ENCODE measurements at regions not wholly inside any gene's neighbourhood (a gene's known extent, or its start where the extent isn't known, plus 50 kb on each side); places are given as distances from the start of the nearest gene placed in this dataset.

GRCh38 chr4:84110040-84110439 is 389.1 kb downstream of the NKX6-1 start:
- no peak for TF ChIP-seq BRD4 (IDR thresholded peaks at IDR 0.05)
- no peak for TF ChIP-seq ZBTB49 (CRISPR knock-in tag; IDR thresholded peaks at IDR 0.05; ENCODE audit: borderline replicate concordance)
- TF ChIP-seq RAD21 (CRISPR knock-in tag; conservative IDR thresholded peaks at IDR 0.05 in 1 of 2, IDR thresholded peaks at IDR 0.05 in 1 of 2) = no peak
- no peak for TF ChIP-seq MTA2 (IDR thresholded peaks at IDR 0.05; ENCODE audit: low read depth)
- TF ChIP-seq, protein P1, sequence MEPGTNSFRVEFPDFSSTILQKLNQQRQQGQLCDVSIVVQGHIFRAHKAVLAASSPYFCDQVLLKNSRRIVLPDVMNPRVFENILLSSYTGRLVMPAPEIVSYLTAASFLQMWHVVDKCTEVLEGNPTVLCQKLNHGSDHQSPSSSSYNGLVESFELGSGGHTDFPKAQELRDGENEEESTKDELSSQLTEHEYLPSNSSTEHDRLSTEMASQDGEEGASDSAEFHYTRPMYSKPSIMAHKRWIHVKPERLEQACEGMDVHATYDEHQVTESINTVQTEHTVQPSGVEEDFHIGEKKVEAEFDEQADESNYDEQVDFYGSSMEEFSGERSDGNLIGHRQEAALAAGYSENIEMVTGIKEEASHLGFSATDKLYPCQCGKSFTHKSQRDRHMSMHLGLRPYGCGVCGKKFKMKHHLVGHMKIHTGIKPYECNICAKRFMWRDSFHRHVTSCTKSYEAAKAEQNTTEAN (CRISPR knock-in tag; IDR thresholded peaks at IDR 0.05) = no peak
- no peak for TF ChIP-seq ZNF282 (CRISPR knock-in tag; IDR thresholded peaks at IDR 0.05)
- TF ChIP-seq, protein P2, sequence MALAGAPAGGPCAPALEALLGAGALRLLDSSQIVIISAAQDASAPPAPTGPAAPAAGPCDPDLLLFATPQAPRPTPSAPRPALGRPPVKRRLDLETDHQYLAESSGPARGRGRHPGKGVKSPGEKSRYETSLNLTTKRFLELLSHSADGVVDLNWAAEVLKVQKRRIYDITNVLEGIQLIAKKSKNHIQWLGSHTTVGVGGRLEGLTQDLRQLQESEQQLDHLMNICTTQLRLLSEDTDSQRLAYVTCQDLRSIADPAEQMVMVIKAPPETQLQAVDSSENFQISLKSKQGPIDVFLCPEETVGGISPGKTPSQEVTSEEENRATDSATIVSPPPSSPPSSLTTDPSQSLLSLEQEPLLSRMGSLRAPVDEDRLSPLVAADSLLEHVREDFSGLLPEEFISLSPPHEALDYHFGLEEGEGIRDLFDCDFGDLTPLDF (CRISPR knock-in tag; IDR thresholded peaks at IDR 0.05) = no peak
- no peak for TF ChIP-seq GABPB1 (CRISPR knock-in tag; IDR thresholded peaks at IDR 0.05)
- TF ChIP-seq EGR1 (conservative IDR thresholded peaks at IDR 0.05) = no peak

Data from K562 (cell line).